ENCODE measurements at regions not wholly inside any gene's neighbourhood (a gene's known extent, or its start where the extent isn't known, plus 50 kb on each side); places are given as distances from the start of the nearest gene placed in this dataset.

DNA sequence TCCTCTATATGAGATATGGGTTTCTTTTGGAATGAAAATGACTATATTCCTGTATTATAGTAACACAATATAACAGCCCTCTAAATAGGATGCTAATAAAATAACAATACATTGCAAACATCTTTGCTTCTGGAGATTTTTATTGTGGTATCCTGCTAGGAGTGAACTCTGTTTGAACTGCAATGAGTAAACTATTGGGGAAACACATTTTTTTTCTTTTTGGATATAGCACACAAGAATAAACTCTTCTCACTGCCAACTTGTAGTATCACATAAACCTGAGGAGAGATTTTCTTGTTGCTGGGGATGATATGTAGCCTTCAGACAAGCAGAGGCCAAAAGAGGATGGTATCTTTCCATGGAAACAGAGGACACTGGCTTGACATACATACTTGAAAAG is 238.2 kb downstream of the C4orf33 start:
- TF ChIP-seq ZC3H10 (CRISPR knock-in tag; IDR thresholded peaks at IDR 0.05) (no peak), ISL1 (CRISPR knock-in tag; IDR thresholded peaks at IDR 0.05) (no peak), ESRRG (CRISPR knock-in tag; IDR thresholded peaks at IDR 0.05) (no peak), TCF4 (CRISPR knock-in tag; IDR thresholded peaks at IDR 0.05; ENCODE audit: borderline replicate concordance) (no peak), ZFP3 (CRISPR knock-in tag; IDR thresholded peaks at IDR 0.05) (no peak), TOX (CRISPR knock-in tag; IDR thresholded peaks at IDR 0.05; ENCODE audit: borderline replicate concordance) (no peak), ZNF8 (CRISPR knock-in tag; IDR thresholded peaks at IDR 0.05) (no peak), ZNF70 (CRISPR knock-in tag; IDR thresholded peaks at IDR 0.05) (no peak), GLIS3 (CRISPR knock-in tag; IDR thresholded peaks at IDR 0.05) (no peak), CSDC2 (CRISPR knock-in tag; IDR thresholded peaks at IDR 0.05) (no peak)
- TF ChIP-seq, protein P1, sequence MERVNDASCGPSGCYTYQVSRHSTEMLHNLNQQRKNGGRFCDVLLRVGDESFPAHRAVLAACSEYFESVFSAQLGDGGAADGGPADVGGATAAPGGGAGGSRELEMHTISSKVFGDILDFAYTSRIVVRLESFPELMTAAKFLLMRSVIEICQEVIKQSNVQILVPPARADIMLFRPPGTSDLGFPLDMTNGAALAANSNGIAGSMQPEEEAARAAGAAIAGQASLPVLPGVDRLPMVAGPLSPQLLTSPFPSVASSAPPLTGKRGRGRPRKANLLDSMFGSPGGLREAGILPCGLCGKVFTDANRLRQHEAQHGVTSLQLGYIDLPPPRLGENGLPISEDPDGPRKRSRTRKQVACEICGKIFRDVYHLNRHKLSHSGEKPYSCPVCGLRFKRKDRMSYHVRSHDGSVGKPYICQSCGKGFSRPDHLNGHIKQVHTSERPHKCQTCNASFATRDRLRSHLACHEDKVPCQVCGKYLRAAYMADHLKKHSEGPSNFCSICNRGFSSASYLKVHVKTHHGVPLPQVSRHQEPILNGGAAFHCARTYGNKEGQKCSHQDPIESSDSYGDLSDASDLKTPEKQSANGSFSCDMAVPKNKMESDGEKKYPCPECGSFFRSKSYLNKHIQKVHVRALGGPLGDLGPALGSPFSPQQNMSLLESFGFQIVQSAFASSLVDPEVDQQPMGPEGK (CRISPR knock-in tag; IDR thresholded peaks at IDR 0.05; ENCODE audit: borderline replicate concordance), result no peak
- TF ChIP-seq, protein P2, sequence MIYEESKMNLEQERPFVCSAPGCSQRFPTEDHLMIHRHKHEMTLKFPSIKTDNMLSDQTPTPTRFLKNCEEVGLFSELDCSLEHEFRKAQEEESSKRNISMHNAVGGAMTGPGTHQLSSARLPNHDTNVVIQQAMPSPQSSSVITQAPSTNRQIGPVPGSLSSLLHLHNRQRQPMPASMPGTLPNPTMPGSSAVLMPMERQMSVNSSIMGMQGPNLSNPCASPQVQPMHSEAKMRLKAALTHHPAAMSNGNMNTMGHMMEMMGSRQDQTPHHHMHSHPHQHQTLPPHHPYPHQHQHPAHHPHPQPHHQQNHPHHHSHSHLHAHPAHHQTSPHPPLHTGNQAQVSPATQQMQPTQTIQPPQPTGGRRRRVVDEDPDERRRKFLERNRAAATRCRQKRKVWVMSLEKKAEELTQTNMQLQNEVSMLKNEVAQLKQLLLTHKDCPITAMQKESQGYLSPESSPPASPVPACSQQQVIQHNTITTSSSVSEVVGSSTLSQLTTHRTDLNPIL (CRISPR knock-in tag; IDR thresholded peaks at IDR 0.05; ENCODE audit: low read depth), result no peak
- TF ChIP-seq, protein P3, sequence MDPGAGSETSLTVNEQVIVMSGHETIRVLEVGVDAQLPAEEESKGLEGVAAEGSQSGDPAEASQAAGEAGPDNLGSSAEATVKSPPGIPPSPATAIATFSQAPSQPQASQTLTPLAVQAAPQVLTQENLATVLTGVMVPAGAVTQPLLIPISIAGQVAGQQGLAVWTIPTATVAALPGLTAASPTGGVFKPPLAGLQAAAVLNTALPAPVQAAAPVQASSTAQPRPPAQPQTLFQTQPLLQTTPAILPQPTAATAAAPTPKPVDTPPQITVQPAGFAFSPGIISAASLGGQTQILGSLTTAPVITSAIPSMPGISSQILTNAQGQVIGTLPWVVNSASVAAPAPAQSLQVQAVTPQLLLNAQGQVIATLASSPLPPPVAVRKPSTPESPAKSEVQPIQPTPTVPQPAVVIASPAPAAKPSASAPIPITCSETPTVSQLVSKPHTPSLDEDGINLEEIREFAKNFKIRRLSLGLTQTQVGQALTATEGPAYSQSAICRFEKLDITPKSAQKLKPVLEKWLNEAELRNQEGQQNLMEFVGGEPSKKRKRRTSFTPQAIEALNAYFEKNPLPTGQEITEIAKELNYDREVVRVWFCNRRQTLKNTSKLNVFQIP (CRISPR knock-in tag; IDR thresholded peaks at IDR 0.05; ENCODE audit: borderline replicate concordance, low read depth), result no peak
- TF ChIP-seq, protein P4, sequence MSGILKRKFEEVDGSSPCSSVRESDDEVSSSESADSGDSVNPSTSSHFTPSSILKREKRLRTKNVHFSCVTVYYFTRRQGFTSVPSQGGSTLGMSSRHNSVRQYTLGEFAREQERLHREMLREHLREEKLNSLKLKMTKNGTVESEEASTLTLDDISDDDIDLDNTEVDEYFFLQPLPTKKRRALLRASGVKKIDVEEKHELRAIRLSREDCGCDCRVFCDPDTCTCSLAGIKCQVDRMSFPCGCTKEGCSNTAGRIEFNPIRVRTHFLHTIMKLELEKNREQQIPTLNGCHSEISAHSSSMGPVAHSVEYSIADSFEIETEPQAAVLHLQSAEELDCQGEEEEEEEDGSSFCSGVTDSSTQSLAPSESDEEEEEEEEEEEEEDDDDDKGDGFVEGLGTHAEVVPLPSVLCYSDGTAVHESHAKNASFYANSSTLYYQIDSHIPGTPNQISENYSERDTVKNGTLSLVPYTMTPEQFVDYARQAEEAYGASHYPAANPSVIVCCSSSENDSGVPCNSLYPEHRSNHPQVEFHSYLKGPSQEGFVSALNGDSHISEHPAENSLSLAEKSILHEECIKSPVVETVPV (CRISPR knock-in tag; IDR thresholded peaks at IDR 0.05), result no peak
